BE2C (cell line): ENCODE measurements at regions not wholly inside any gene's neighbourhood (a gene's known extent, or its start where the extent isn't known, plus 50 kb on each side); places are given as distances from the start of the nearest gene placed in this dataset.

ENCODE experiments used
- DNase-seq: peaks from one replicate; pipeline ENCODE4 v3.0.0-alpha.2; 2020
- H3K27me3 ChIP-seq: fragments of 250-450 bp; sonication (Bioruptor Pico); 2 replicates; pipeline ENCODE4 v1.5.1; 2020; ENCODE audit warnings: mild to moderate bottlenecking
- H3K36me3 ChIP-seq: fragments of 250-450 bp; sonication (Bioruptor Pico); 2 replicates; pipeline ENCODE4 v1.5.1; 2020; ENCODE audit warnings: mild to moderate bottlenecking
- H3K4me1 ChIP-seq: fragments of 250-450 bp; sonication (Bioruptor Pico); 2 replicates; pipeline ENCODE4 v1.5.1; 2020
- H3K4me3 ChIP-seq: 2 replicates; pipeline ENCODE4 v1.5.1; 2011; ENCODE audit warnings: low read depth, low read length
- H3K9me3 ChIP-seq: fragments of 250-450 bp; sonication (Bioruptor Pico); 2 replicates; pipeline ENCODE4 v1.5.1; 2020
- CTCF ChIP-seq: IDR thresholded peaks from 2 replicates; pipeline ENCODE4 v1.5.1; 2012; ENCODE audit warnings: mild to moderate bottlenecking, low read depth, low read length

GRCh38 chr1:239558559-239558958 is 172.2 kb downstream of the CHRM3 start:
- DNase-seq, result no peak
- H3K36me3 ChIP-seq, result no peaks in the 10 kb centered on the region
- no peaks in the 10 kb centered on the region for H3K9me3 ChIP-seq
- no peak overlapping the region for H3K4me3 ChIP-seq
- H3K4me1 ChIP-seq, result peaks cover 5% of the 10 kb centered on the region; the same call in 1 of the 2 replicates
- H3K27me3 ChIP-seq, result no peaks in the 10 kb centered on the region
- TF ChIP-seq CTCF, result no peak

GRCh38 chr1:239558991-239559390 is 172.6 kb downstream of the CHRM3 start:
- no peak for TF ChIP-seq CTCF
- no peaks in the 10 kb centered on the region for H3K9me3 ChIP-seq
- no peaks in the 10 kb centered on the region for H3K36me3 ChIP-seq
- H3K27me3 ChIP-seq, result no peaks in the 10 kb centered on the region
- H3K4me1 ChIP-seq, result peaks cover 5% of the 10 kb centered on the region; the same call in 1 of the 2 replicates
- DNase-seq, result no peak
- H3K4me3 ChIP-seq, result no peak overlapping the region

GRCh38 chr1:239560921-239561320 is 174.6 kb downstream of the CHRM3 start:
- no peak for TF ChIP-seq CTCF
- no peak overlapping the region for H3K4me3 ChIP-seq
- DNase-seq, result no peak
- H3K27me3 ChIP-seq, result no peaks in the 10 kb centered on the region
- peaks cover 8% of the 10 kb centered on the region; the same call in 1 of the 2 replicates for H3K4me1 ChIP-seq
- no peaks in the 10 kb centered on the region for H3K9me3 ChIP-seq
- H3K36me3 ChIP-seq, result no peaks in the 10 kb centered on the region

- no peaks in the 10 kb centered on the region for H3K27me3 ChIP-seq
- no peak for TF ChIP-seq CTCF
- no peak for DNase-seq
- H3K36me3 ChIP-seq, result no peaks in the 10 kb centered on the region
- peaks cover 11% of the 10 kb centered on the region; the same call in 1 of the 2 replicates for H3K4me1 ChIP-seq
- H3K9me3 ChIP-seq, result no peaks in the 10 kb centered on the region
- no peak overlapping the region for H3K4me3 ChIP-seq
Measured at GRCh38 chr1:239562095-239562494, 175.7 kb downstream of the CHRM3 start.

- Histone ChIP-seq H3K36me3 (no peaks in the 10 kb centered on the region), H3K9me3 (no peaks in the 10 kb centered on the region), H3K4me3 (no peak overlapping the region), H3K27me3 (no peaks in the 10 kb centered on the region), H3K4me1 (peaks cover 11% of the 10 kb centered on the region; the same call in 1 of the 2 replicates)
- DNase-seq, result no peak
- TF ChIP-seq CTCF, result no peak
Measured at GRCh38 chr1:239563681-239564080, 177.3 kb downstream of the CHRM3 start.

- Histone ChIP-seq H3K4me3 (no peak overlapping the region), H3K36me3 (no peaks in the 10 kb centered on the region), H3K27me3 (no peaks in the 10 kb centered on the region), H3K9me3 (no peaks in the 10 kb centered on the region), H3K4me1 (peaks cover 9% of the 10 kb centered on the region)
- DNase-seq, result peak; percentile 78
- TF ChIP-seq CTCF, result no peak
Measured at GRCh38 chr1:239566074-239566473, 179.7 kb downstream of the CHRM3 start.
